ENCODE measurements at regions not wholly inside any gene's neighbourhood (a gene's known extent, or its start where the extent isn't known, plus 50 kb on each side); places are given as distances from the start of the nearest gene placed in this dataset.
"Not testable (repeated sequence)": the region's sequence is repeated elsewhere in the genome, so short reads cannot be mapped to it uniquely, and the experiment has no call there.

- Histone ChIP-seq H3K4me3 (ENCODE audit: low read length) (no peak overlapping the region), H3K27me3 (ENCODE audit: insufficient read depth, low read length) (no peaks in the 10 kb centered on the region), H3K4me1 (ENCODE audit: insufficient read depth, low read length) (no peaks in the 10 kb centered on the region), H3K36me3 (ENCODE audit: insufficient read depth, low read length) (no peaks in the 10 kb centered on the region), H2AFZ (ENCODE audit: low read depth, low read length) (no peak overlapping the region), H3K9me3 (ENCODE audit: low read length) (no peaks in the 10 kb centered on the region)
Observed at GRCh38 chr7:69263550-69263949, 334.7 kb upstream of the AUTS2 start.

GRCh38 chr7:69269806-69270205 lies 328.5 kb upstream of the AUTS2 start:
- H3K27me3 ChIP-seq (ENCODE audit: insufficient read depth, low read length), result no peaks in the 10 kb centered on the region
- H3K9me3 ChIP-seq (ENCODE audit: low read length), result no peaks in the 10 kb centered on the region
- H3K4me1 ChIP-seq (ENCODE audit: insufficient read depth, low read length), result no peaks in the 10 kb centered on the region
- H2AFZ ChIP-seq (ENCODE audit: low read depth, low read length), result no peak overlapping the region
- no peaks in the 10 kb centered on the region for H3K36me3 ChIP-seq (ENCODE audit: insufficient read depth, low read length)
- H3K4me3 ChIP-seq (ENCODE audit: low read length), result no peak overlapping the region

- Histone ChIP-seq H3K4me1 (ENCODE audit: insufficient read depth, low read length) (no peaks in the 10 kb centered on the region), H2AFZ (ENCODE audit: low read depth, low read length) (no peak overlapping the region)
Observed at GRCh38 chr7:69272101-69272500, 326.2 kb upstream of the AUTS2 start.

GRCh38 chr7:69276011-69276729 lies 322.1 kb upstream of the AUTS2 start:
- Histone ChIP-seq H3K4me1 (ENCODE audit: insufficient read depth, low read length) (no peaks in the 10 kb centered on the region), H2AFZ (ENCODE audit: low read depth, low read length) (no peak overlapping the region), H3K9me3 (ENCODE audit: low read length) (no peaks in the 10 kb centered on the region), H3K36me3 (ENCODE audit: insufficient read depth, low read length) (no peaks in the 10 kb centered on the region), H3K27me3 (ENCODE audit: insufficient read depth, low read length) (no peaks in the 10 kb centered on the region), H3K4me3 (ENCODE audit: low read length) (no peak overlapping the region)

More at GRCh38 chr7:69272101-69272500, 326.2 kb upstream of the AUTS2 start:
- no peaks in the 10 kb centered on the region for H3K27me3 ChIP-seq (ENCODE audit: insufficient read depth, low read length)
- no peaks in the 10 kb centered on the region for H3K9me3 ChIP-seq (ENCODE audit: low read length)
- no peaks in the 10 kb centered on the region for H3K36me3 ChIP-seq (ENCODE audit: insufficient read depth, low read length)
- H3K4me3 ChIP-seq (ENCODE audit: low read length), result no peak overlapping the region

- H3K4me1 ChIP-seq (ENCODE audit: insufficient read depth, low read length), result no peaks in the 10 kb centered on the region
Observed at GRCh38 chr7:69277366-69277765, 320.9 kb upstream of the AUTS2 start.

GRCh38 chr7:69282946-69283345 lies 315.3 kb upstream of the AUTS2 start:
- H3K4me3 ChIP-seq (ENCODE audit: low read length), result no peak overlapping the region
- H3K36me3 ChIP-seq (ENCODE audit: insufficient read depth, low read length), result no peaks in the 10 kb centered on the region
- H2AFZ ChIP-seq (ENCODE audit: low read depth, low read length), result no peak overlapping the region
- H3K9me3 ChIP-seq (ENCODE audit: low read length), result no peaks in the 10 kb centered on the region
- no peaks in the 10 kb centered on the region for H3K4me1 ChIP-seq (ENCODE audit: insufficient read depth, low read length)
- no peaks in the 10 kb centered on the region for H3K27me3 ChIP-seq (ENCODE audit: insufficient read depth, low read length)

More at GRCh38 chr7:69277366-69277765, 320.9 kb upstream of the AUTS2 start:
- H2AFZ ChIP-seq (ENCODE audit: low read depth, low read length), result no peak overlapping the region
- H3K27me3 ChIP-seq (ENCODE audit: insufficient read depth, low read length), result no peaks in the 10 kb centered on the region
- no peak overlapping the region for H3K4me3 ChIP-seq (ENCODE audit: low read length)
- H3K9me3 ChIP-seq (ENCODE audit: low read length), result no peaks in the 10 kb centered on the region
- H3K36me3 ChIP-seq (ENCODE audit: insufficient read depth, low read length), result no peaks in the 10 kb centered on the region

GRCh38 chr7:69283421-69283820 lies 314.9 kb upstream of the AUTS2 start:
- Histone ChIP-seq H3K36me3 (ENCODE audit: insufficient read depth, low read length) (no peaks in the 10 kb centered on the region), H3K4me3 (ENCODE audit: low read length) (no peak overlapping the region), H2AFZ (ENCODE audit: low read depth, low read length) (no peak overlapping the region)

GRCh38 chr7:69285854-69286253 lies 312.4 kb upstream of the AUTS2 start:
- Histone ChIP-seq H3K4me1 (ENCODE audit: insufficient read depth, low read length) (no peaks in the 10 kb centered on the region), H3K36me3 (ENCODE audit: insufficient read depth, low read length) (no peaks in the 10 kb centered on the region), H3K4me3 (ENCODE audit: low read length) (no peak overlapping the region), H3K9me3 (ENCODE audit: low read length) (no peaks in the 10 kb centered on the region), H2AFZ (ENCODE audit: low read depth, low read length) (no peak overlapping the region), H3K27me3 (ENCODE audit: insufficient read depth, low read length) (no peaks in the 10 kb centered on the region)

More at GRCh38 chr7:69283421-69283820, 314.9 kb upstream of the AUTS2 start:
- H3K9me3 ChIP-seq (ENCODE audit: low read length), result no peaks in the 10 kb centered on the region
- no peaks in the 10 kb centered on the region for H3K4me1 ChIP-seq (ENCODE audit: insufficient read depth, low read length)
- H3K27me3 ChIP-seq (ENCODE audit: insufficient read depth, low read length), result no peaks in the 10 kb centered on the region

- Histone ChIP-seq H2AFZ (ENCODE audit: low read depth, low read length) (no peak overlapping the region), H3K27me3 (ENCODE audit: insufficient read depth, low read length) (peaks cover 2% of the 10 kb centered on the region), H3K4me1 (ENCODE audit: insufficient read depth, low read length) (no peaks in the 10 kb centered on the region), H3K4me3 (ENCODE audit: low read length) (no peak overlapping the region), H3K9me3 (ENCODE audit: low read length) (no peaks in the 10 kb centered on the region), H3K36me3 (ENCODE audit: insufficient read depth, low read length) (no peaks in the 10 kb centered on the region)
Observed at GRCh38 chr7:69295977-69296376, 302.3 kb upstream of the AUTS2 start.

GRCh38 chr7:69301253-69301652 lies 297.0 kb upstream of the AUTS2 start:
- Histone ChIP-seq H3K9me3 (ENCODE audit: low read length) (no peaks in the 10 kb centered on the region), H3K4me1 (ENCODE audit: insufficient read depth, low read length) (no peaks in the 10 kb centered on the region), H3K4me3 (ENCODE audit: low read length) (no peak overlapping the region), H3K27me3 (ENCODE audit: insufficient read depth, low read length) (peaks cover 2% of the 10 kb centered on the region), H3K36me3 (ENCODE audit: insufficient read depth, low read length) (no peaks in the 10 kb centered on the region), H2AFZ (ENCODE audit: low read depth, low read length) (no peak overlapping the region)

GRCh38 chr7:69309601-69310000 lies 288.7 kb upstream of the AUTS2 start:
- Histone ChIP-seq H3K4me1 (ENCODE audit: insufficient read depth, low read length) (no peaks in the 10 kb centered on the region), H3K4me3 (ENCODE audit: low read length) (no peak overlapping the region), H2AFZ (ENCODE audit: low read depth, low read length) (no peak overlapping the region), H3K9me3 (ENCODE audit: low read length) (no peaks in the 10 kb centered on the region), H3K27me3 (ENCODE audit: insufficient read depth, low read length) (no peaks in the 10 kb centered on the region), H3K36me3 (ENCODE audit: insufficient read depth, low read length) (no peaks in the 10 kb centered on the region)

GRCh38 chr7:69311489-69311888 lies 286.8 kb upstream of the AUTS2 start:
- no peaks in the 10 kb centered on the region for H3K9me3 ChIP-seq (ENCODE audit: low read length)
- H3K27me3 ChIP-seq (ENCODE audit: insufficient read depth, low read length), result no peaks in the 10 kb centered on the region
- no peaks in the 10 kb centered on the region for H3K4me1 ChIP-seq (ENCODE audit: insufficient read depth, low read length)
- no peak overlapping the region for H2AFZ ChIP-seq (ENCODE audit: low read depth, low read length)
- no peaks in the 10 kb centered on the region for H3K36me3 ChIP-seq (ENCODE audit: insufficient read depth, low read length)
- no peak overlapping the region for H3K4me3 ChIP-seq (ENCODE audit: low read length)

- H3K4me3 ChIP-seq (ENCODE audit: low read length); H3K36me3 ChIP-seq (ENCODE audit: insufficient read depth, low read length); H3K9me3 ChIP-seq (ENCODE audit: low read length); H3K27me3 ChIP-seq (ENCODE audit: insufficient read depth, low read length); H3K4me1 ChIP-seq (ENCODE audit: insufficient read depth, low read length); H2AFZ ChIP-seq (ENCODE audit: low read depth, low read length): not testable (repeated sequence)
Observed at GRCh38 chr7:69313852-69314251, 284.4 kb upstream of the AUTS2 start.

GRCh38 chr7:69318794-69319193 lies 279.5 kb upstream of the AUTS2 start:
- no peaks in the 10 kb centered on the region for H3K4me1 ChIP-seq (ENCODE audit: insufficient read depth, low read length)
- no peaks in the 10 kb centered on the region for H3K36me3 ChIP-seq (ENCODE audit: insufficient read depth, low read length)
- no peak overlapping the region for H3K4me3 ChIP-seq (ENCODE audit: low read length)

More at GRCh38 chr7:69318794-69319193, 279.5 kb upstream of the AUTS2 start:
- no peaks in the 10 kb centered on the region for H3K27me3 ChIP-seq (ENCODE audit: insufficient read depth, low read length)
- H3K9me3 ChIP-seq (ENCODE audit: low read length), result no peaks in the 10 kb centered on the region
- H2AFZ ChIP-seq (ENCODE audit: low read depth, low read length), result no peak overlapping the region
